ENCODE measurements at regions not wholly inside any gene's neighbourhood (a gene's known extent, or its start where the extent isn't known, plus 50 kb on each side); places are given as distances from the start of the nearest gene placed in this dataset.

- no peak overlapping the region for H3K4me3 ChIP-seq (ENCODE audit: low read depth, low read length)
- no peak for DNase-seq (ENCODE audit: low read depth)
- no peak for TF ChIP-seq CTCF (IDR thresholded peaks at IDR 0.05; ENCODE audit: insufficient read depth, low read depth, low read length)
Observed at GRCh38 chr10:14399641-14400040, 68.9 kb upstream of the FRMD4A start.

DNA sequence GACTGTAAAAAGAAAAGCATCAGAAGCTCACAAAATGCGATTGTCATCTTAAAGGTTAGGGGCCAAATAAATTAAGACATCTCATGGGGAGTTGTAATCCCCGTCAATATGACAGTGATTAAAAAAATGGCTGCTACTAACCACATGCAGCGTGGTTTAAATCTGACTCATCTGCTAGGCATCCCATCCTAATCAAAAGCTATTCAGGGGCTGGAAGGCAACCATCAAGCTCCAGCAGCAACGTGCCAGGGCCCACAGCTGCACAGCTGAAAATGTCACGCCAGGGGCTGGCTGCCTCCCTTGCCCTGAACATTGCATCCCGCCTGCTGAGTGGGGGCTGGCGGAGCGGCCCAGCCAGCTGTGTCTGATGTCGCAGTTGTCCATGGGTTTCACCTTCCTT, 66.3 kb upstream of the FRMD4A start:
- no peak overlapping the region for H3K4me3 ChIP-seq (ENCODE audit: low read depth, low read length)
- DNase-seq (ENCODE audit: low read depth), result peak; percentile 90
- no peak for TF ChIP-seq CTCF (IDR thresholded peaks at IDR 0.05; ENCODE audit: insufficient read depth, low read depth, low read length)

DNA sequence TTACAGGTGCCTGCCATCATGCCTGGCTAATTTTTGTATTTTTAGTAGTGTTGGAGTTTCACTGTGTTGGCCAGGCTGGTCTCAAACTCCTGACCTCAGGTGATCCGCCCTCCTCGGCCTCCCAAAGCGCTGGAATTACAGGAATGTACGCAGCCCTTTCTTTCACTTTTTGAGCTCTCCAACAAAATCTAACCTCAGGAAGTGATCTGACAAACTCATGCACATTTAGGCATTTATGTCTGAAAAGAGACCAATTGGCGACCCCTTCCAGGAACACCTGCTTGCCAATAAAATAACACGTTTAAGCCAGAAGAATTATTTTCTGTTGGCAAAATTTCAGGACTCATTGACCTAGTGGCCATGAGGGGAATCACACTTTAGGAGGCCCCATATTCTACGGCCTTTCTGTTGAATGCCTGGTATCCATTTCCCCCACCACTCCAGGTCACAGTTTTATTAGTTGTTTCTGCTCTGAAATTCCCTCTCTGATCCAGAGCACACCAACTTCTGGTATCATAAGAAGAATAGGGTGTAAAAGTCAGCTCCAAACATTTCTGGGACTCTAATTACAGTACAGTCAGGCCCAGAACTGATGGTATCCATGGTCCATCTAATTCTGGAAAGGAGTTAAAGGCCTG, 65.8 kb upstream of the FRMD4A start:
- DNase-seq (ENCODE audit: low read depth), result no peak
- no peak overlapping the region for H3K4me3 ChIP-seq (ENCODE audit: low read depth, low read length)
- peak; percentile 55 for TF ChIP-seq CTCF (IDR thresholded peaks at IDR 0.05; ENCODE audit: insufficient read depth, low read depth, low read length)

DNA sequence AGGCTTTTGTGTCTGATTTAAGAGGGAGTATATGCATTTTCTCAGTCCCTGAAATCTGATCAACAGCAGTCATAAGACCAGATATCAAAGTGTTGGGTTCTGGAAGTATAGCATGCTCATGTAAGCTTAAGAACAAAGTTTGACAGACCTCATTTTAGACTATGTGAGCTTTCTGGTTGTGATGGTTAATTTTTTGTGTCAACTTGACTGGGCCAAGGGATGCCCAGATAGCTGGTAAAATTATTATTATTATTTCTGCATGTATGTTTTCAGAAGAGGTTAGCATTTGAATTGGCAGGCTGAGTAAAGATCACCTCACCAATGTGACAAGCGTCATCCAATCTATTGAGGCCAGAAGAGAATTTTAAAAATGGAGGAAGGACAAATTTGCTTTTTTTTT, 63.5 kb upstream of the FRMD4A start:
- DNase-seq (ENCODE audit: low read depth), result no peak
- no peak overlapping the region for H3K4me3 ChIP-seq (ENCODE audit: low read depth, low read length)
- no peak for TF ChIP-seq CTCF (IDR thresholded peaks at IDR 0.05; ENCODE audit: insufficient read depth, low read depth, low read length)

GRCh38 chr10:14391342-14391741, 60.6 kb upstream of the FRMD4A start:
- TF ChIP-seq CTCF (IDR thresholded peaks at IDR 0.05; ENCODE audit: insufficient read depth, low read depth, low read length), result no peak
- no peak for DNase-seq (ENCODE audit: low read depth)
- no peak overlapping the region for H3K4me3 ChIP-seq (ENCODE audit: low read depth, low read length)

GRCh38 chr10:14389981-14390590, 59.4 kb upstream of the FRMD4A start:
- H3K4me3 ChIP-seq (ENCODE audit: low read depth, low read length), result no peak overlapping the region
- no peak for DNase-seq (ENCODE audit: low read depth)
- no peak for TF ChIP-seq CTCF (IDR thresholded peaks at IDR 0.05; ENCODE audit: insufficient read depth, low read depth, low read length)
